ENCODE measurements at regions not wholly inside any gene's neighbourhood (a gene's known extent, or its start where the extent isn't known, plus 50 kb on each side); places are given as distances from the start of the nearest gene placed in this dataset.

- in situ Hi-C loops (cut with MboI) = no loop called here
- ATAC-seq (no peak), FAIRE-seq (no peak), DNase-seq (ENCODE audit: low read depth, low spot score) (no peak)
- CTCF ChIA-PET = no interaction called here
- no TSS peak for BruUV-seq (replicated peaks)
- SMC1A ChIA-PET (ENCODE audit: uncharacterized antibody, unreplicated experiment) = no interaction called here
- no peak overlapping the region for H3K27ac ChIP-seq (ENCODE audit: control insufficient read depth, insufficient read depth)
- H2AFZ ChIP-seq (ENCODE audit: control insufficient read depth, low read depth, low read length) = no peak overlapping the region
- H3K9me3 ChIP-seq (replicated peaks; ENCODE audit: control insufficient read depth, insufficient read depth, low read length) = no peaks in the 10 kb centered on the region
- TF ChIP-seq POU2F2 (IDR thresholded peaks at IDR 0.05; ENCODE audit: borderline replicate concordance, low read depth, low read length) = no peak
- TF ChIP-seq POLR2AphosphoS2 (IDR thresholded peaks at IDR 0.05; ENCODE audit: low read depth, low read length) = no peak
- TF ChIP-seq RAD51 (IDR thresholded peaks at IDR 0.05) = no peak
- no peak for TF ChIP-seq SREBF2 (IDR thresholded peaks at IDR 0.05; ENCODE audit: low read length)
- no peak for TF ChIP-seq RBBP5 (conservative IDR thresholded peaks at IDR 0.05)
- TF ChIP-seq CBX3 (IDR thresholded peaks at IDR 0.05; ENCODE audit: borderline replicate concordance, low read depth) = no peak
- TF ChIP-seq GABPA (IDR thresholded peaks at IDR 0.05; ENCODE audit: low read depth) = no peak
- TF ChIP-seq LARP7 (IDR thresholded peaks at IDR 0.05) = no peak
- no peak for TF ChIP-seq GATAD2B (conservative IDR thresholded peaks at IDR 0.05; ENCODE audit: low read depth)
- TF ChIP-seq ELK1 (IDR thresholded peaks at IDR 0.05; ENCODE audit: low read depth, low read length) = no peak
- no peak for TF ChIP-seq USF1 (IDR thresholded peaks at IDR 0.05; ENCODE audit: borderline replicate concordance, extremely low read length, insufficient read depth, low read depth, low read length)
- TF ChIP-seq ZBED1 (IDR thresholded peaks at IDR 0.05; ENCODE audit: borderline replicate concordance) = no peak
- no peak for TF ChIP-seq ZNF24 (IDR thresholded peaks at IDR 0.05)
- no peak for TF ChIP-seq RAD21 (IDR thresholded peaks at IDR 0.05; ENCODE audit: insufficient read depth, low read depth, low read length)
- no peaks in the 10 kb centered on the region for H3K4me1 ChIP-seq (ENCODE audit: control insufficient read depth, insufficient read depth, low read length)
- no peak overlapping the region for H3K4me2 ChIP-seq (ENCODE audit: control insufficient read depth, insufficient read depth)
- intact Hi-C loops (cut with micrococcal nuclease; ENCODE audit: unreplicated experiment) = no loop called here
- H3K36me3 ChIP-seq (ENCODE audit: control insufficient read depth in 2 of 2, insufficient read depth in 2 of 2, low read length in 1 of 2) = no peaks in the 10 kb centered on the region
- POLR2A ChIA-PET = no interaction called here
- no peak overlapping the region for H3K4me3 ChIP-seq
- H3K9ac ChIP-seq (ENCODE audit: control insufficient read depth, insufficient read depth, low read length) = no peak overlapping the region
- 0% methylated on average over 2 of the region's 2 CpGs for WGBS (ENCODE audit: insufficient coverage, insufficient replicate concordance, low lambda C conversion rate, missing lambda C conversion rate)
- RAD21 ChIA-PET (ENCODE audit: unreplicated experiment) = no interaction called here
- no peaks in the 10 kb centered on the region for H3K79me2 ChIP-seq (ENCODE audit: control insufficient read depth, insufficient read depth, low read length)
- H4K20me1 ChIP-seq (ENCODE audit: control insufficient read depth, insufficient read depth) = no peaks in the 10 kb centered on the region
- H3K27me3 ChIP-seq (replicated peaks in 1 of 2; ENCODE audit: control insufficient read depth in 2 of 2, insufficient read depth in 2 of 2, low read length in 1 of 2) = no peaks in the 10 kb centered on the region
These were observed 95.8 kb upstream of the WDR1 start for GRCh38 chr4:10212400-10212799.
